ENCODE measurements at regions not wholly inside any gene's neighbourhood (a gene's known extent, or its start where the extent isn't known, plus 50 kb on each side); places are given as distances from the start of the nearest gene placed in this dataset.

GRCh38 chr2:239579524-239580198, 178.8 kb upstream of the HDAC4 start:
- peak; percentile 3 to 20 for DNase-seq

- DNase-seq: no peak
These were observed 178.3 kb upstream of the HDAC4 start for GRCh38 chr2:239579081-239579480.

- no peak for DNase-seq
These were observed 177.6 kb upstream of the HDAC4 start for GRCh38 chr2:239578381-239578780.

- DNase-seq: no peak
These were observed 177.1 kb upstream of the HDAC4 start for GRCh38 chr2:239577935-239578334.

- no peak for DNase-seq
These were observed 176.2 kb upstream of the HDAC4 start for GRCh38 chr2:239576784-239577685.

GRCh38 chr2:239575931-239576445, 175.2 kb upstream of the HDAC4 start:
- no peak for DNase-seq

GRCh38 chr2:239574434-239575156, 173.8 kb upstream of the HDAC4 start:
- no peak for DNase-seq

GRCh38 chr2:239574054-239574433, 173.2 kb upstream of the HDAC4 start:
- no peak for DNase-seq

- DNase-seq: no peak
These were observed 170.2 kb upstream of the HDAC4 start for GRCh38 chr2:239570971-239571520.

- no peak for DNase-seq
These were observed 169.6 kb upstream of the HDAC4 start for GRCh38 chr2:239570216-239570925.

GRCh38 chr2:239569401-239570090, 168.7 kb upstream of the HDAC4 start:
- peak; percentile 4 to 9 for DNase-seq

- no peak for DNase-seq
These were observed 167.8 kb upstream of the HDAC4 start for GRCh38 chr2:239568601-239569000.

GRCh38 chr2:239567786-239568185, 167.0 kb upstream of the HDAC4 start:
- no peak for DNase-seq

- DNase-seq: no peak
These were observed 166.3 kb upstream of the HDAC4 start for GRCh38 chr2:239566995-239567568.

GRCh38 chr2:239566162-239566994, 165.6 kb upstream of the HDAC4 start:
- no peak for DNase-seq

- DNase-seq: no peak
These were observed 163.8 kb upstream of the HDAC4 start for GRCh38 chr2:239564587-239564986.

- no peak for DNase-seq
These were observed 162.7 kb upstream of the HDAC4 start for GRCh38 chr2:239563561-239563960.

- peak in 1 of 2 experiments; percentile 14 for DNase-seq
These were observed 160.7 kb upstream of the HDAC4 start for GRCh38 chr2:239561446-239562001.

GRCh38 chr2:239559417-239560261, 158.8 kb upstream of the HDAC4 start:
- DNase-seq: no peak

All from SHP77 (cell line).